HCT116 (cell line): ENCODE measurements at regions not wholly inside any gene's neighbourhood (a gene's known extent, or its start where the extent isn't known, plus 50 kb on each side); places are given as distances from the start of the nearest gene placed in this dataset.

Source experiments
- ATAC-seq: fragments of 200-7000 bp; cut with Tn5 transposase; 2 replicates; pipeline ENCODE4 v1.9.1; 2020; ENCODE audit warnings: mild to moderate bottlenecking, moderate library complexity
- BruUV-seq: library from RNA; stranded (reverse); fragments of 400-500 nt; replicated peaks from 2 replicates; lab custom pipeline; 2021; lab: Mats Ljungman, UMichigan
- CTCF ChIA-PET: fragments of 300-600 bp; sonication (Branson Sonifier 250); formaldehyde crosslinking; loops from one replicate; lab custom pipeline; 2021; ENCODE audit warnings: antibody characterized with exemption; lab: Charles Lee
- POLR2A ChIA-PET: fragments of 300-600, 350-600 bp; sonication (Branson Sonifier 250); formaldehyde crosslinking; loops from one replicate; lab custom pipeline; 2021; ENCODE audit warnings: antibody characterized with exemption; lab: Charles Lee
- RAD21 ChIA-PET, 2 experiments: fragments of 300-600 bp; sonication (Branson Sonifier 250); formaldehyde crosslinking; loops; one replicate each; lab custom pipeline; 2023; ENCODE audit warnings: low total read pairs in 2 of 2; ENCODE audit not compliant: uncharacterized antibody in 2 of 2, unreplicated experiment in 2 of 2, low non-redundant PET in 1 of 2; lab: Charles Lee
- DNase-seq: peaks from one replicate; pipeline ENCODE4 v3.0.0-alpha.2; 2010; ENCODE audit warnings: low read depth, low spot score
- H2AFZ ChIP-seq: fragments of 200-600 bp; shearing (Covaris generic), sonication (generic); 2 replicates; pipeline ENCODE4 v1.6.1; 2017; ENCODE audit warnings: low read depth, mixed run types, mixed read lengths, antibody characterized with exemption, low read length; ENCODE audit not compliant: poor library complexity, severe bottlenecking
- H3K27ac ChIP-seq: 2 replicates; pipeline ENCODE4 v1.5.1; 2012; ENCODE audit warnings: low read depth, low read length
- H3K27me3 ChIP-seq: fragments of 200-600 bp; sonication (generic); 2 replicates; pipeline ENCODE4 v1.6.1; 2016; ENCODE audit warnings: mixed run types, low read length, mixed read lengths; ENCODE audit not compliant: insufficient read depth
- H3K36me3 ChIP-seq, 2 experiments: fragments of 200-500 bp in 1 of 2; fragments of 200-600 bp in 1 of 2; sonication (Bioruptor generic) in 1 of 2; sonication (generic) in 1 of 2; 2 replicates each; pipeline versions ENCODE4 v1.5.1 to v1.6.1; 2014 to 2016; ENCODE audit warnings: low read length in 2 of 2, inconsistent platforms in 1 of 2, mixed read lengths in 1 of 2, mixed run types in 1 of 2; ENCODE audit not compliant: insufficient read depth in 2 of 2, control insufficient read depth in 1 of 2
- H3K4me1 ChIP-seq, 2 experiments: fragments of 200-600 bp in 1 of 2; sonication (generic) in 1 of 2; 2 replicates each; pipeline versions ENCODE4 v1.5.1 to v1.6.1; 2012 to 2017; ENCODE audit warnings: low read length in 2 of 2, inconsistent platforms in 1 of 2, mild to moderate bottlenecking in 1 of 2, mixed read lengths in 1 of 2, mixed run types in 1 of 2, moderate library complexity in 1 of 2; ENCODE audit not compliant: insufficient read depth in 2 of 2, control insufficient read depth in 1 of 2
- H3K4me2 ChIP-seq: fragments of 200-600 bp; sonication (generic); 2 replicates; pipeline ENCODE4 v1.6.1; 2017; ENCODE audit warnings: mixed run types, low read length, mixed read lengths
- H3K4me3 ChIP-seq, 2 experiments: fragments of 200-600 bp in 1 of 2; sonication (generic) in 1 of 2; replicated peaks in 1 of 2; 2 replicates each; pipeline ENCODE4 v1.5.1; 2011 to 2016; ENCODE audit warnings: low read length in 2 of 2, control low read depth in 1 of 2, low read depth in 1 of 2, mild to moderate bottlenecking in 1 of 2, mixed read lengths in 1 of 2, mixed run types in 1 of 2
- H3K79me2 ChIP-seq: fragments of 200-600 bp; sonication (generic); 2 replicates; pipeline ENCODE4 v1.6.1; 2017; ENCODE audit warnings: mild to moderate bottlenecking, mixed run types, low read length, moderate library complexity, mixed read lengths; ENCODE audit not compliant: insufficient read depth
- H3K9ac ChIP-seq: fragments of 200-600 bp; sonication (generic); 2 replicates; pipeline ENCODE4 v1.6.1; 2016; ENCODE audit warnings: low read length, mixed read lengths
- H3K9me2 ChIP-seq: fragments of 200-600 bp; sonication (generic), shearing (Covaris generic); 2 replicates; pipeline ENCODE4 v1.6.1; 2017; ENCODE audit warnings: mixed run types, mild to moderate bottlenecking, moderate library complexity; ENCODE audit not compliant: insufficient read depth
- H3K9me3 ChIP-seq, 2 experiments: fragments of 200-500 bp in 1 of 2; fragments of 200-600 bp in 1 of 2; sonication (Bioruptor generic) in 1 of 2; sonication (generic) in 1 of 2; 2 replicates each; pipeline ENCODE4 v1.6.1; 2014 to 2017; ENCODE audit warnings: low read length in 2 of 2, mixed read lengths in 2 of 2, inconsistent platforms in 1 of 2, low read depth in 1 of 2, mild to moderate bottlenecking in 1 of 2, mixed run types in 1 of 2, moderate library complexity in 1 of 2; ENCODE audit not compliant: control insufficient read depth in 1 of 2, insufficient read depth in 1 of 2
- H4K20me1 ChIP-seq: fragments of 200-600 bp; sonication (generic), shearing (Covaris generic); 2 replicates; pipeline ENCODE4 v1.6.1; 2017; ENCODE audit warnings: mixed run types, mild to moderate bottlenecking, moderate library complexity; ENCODE audit not compliant: insufficient read depth
- CBX3 ChIP-seq: IDR thresholded peaks from 2 replicates; pipeline ENCODE4 v1.6.1; 2012; ENCODE audit warnings: low read depth
- EGR1 ChIP-seq: IDR thresholded peaks from 2 replicates; pipeline ENCODE4 v1.6.1; 2012; ENCODE audit warnings: low read depth
- ELF1 ChIP-seq: IDR thresholded peaks from 2 replicates; pipeline ENCODE4 v1.6.1; 2012; ENCODE audit warnings: low read depth, borderline replicate concordance
- FOSL1 ChIP-seq: IDR thresholded peaks from 2 replicates; pipeline ENCODE4 v1.6.1; 2012; ENCODE audit warnings: low read depth
- JUND ChIP-seq: IDR thresholded peaks from 2 replicates; pipeline ENCODE4 v1.6.1; 2012
- POLR2A ChIP-seq: IDR thresholded peaks from 2 replicates; pipeline ENCODE4 v1.7.0; 2011; ENCODE audit warnings: borderline replicate concordance; ENCODE audit not compliant: insufficient read depth, insufficient read length; ENCODE audit errors: extremely low read depth
- POLR2AphosphoS5 ChIP-seq: IDR thresholded peaks from 2 replicates; pipeline ENCODE4 v1.6.1; 2011; ENCODE audit warnings: mild to moderate bottlenecking, low read depth, low read length, moderate library complexity
- RAD21 ChIP-seq: IDR thresholded peaks from 2 replicates; pipeline ENCODE4 v1.6.1; 2012; ENCODE audit warnings: low read depth, mild to moderate bottlenecking
- SP1 ChIP-seq: IDR thresholded peaks from 2 replicates; pipeline ENCODE4 v1.6.1; 2012; ENCODE audit warnings: low read depth
- intact Hi-C: fragments of 100-400 bp; cut with micrococcal nuclease; formaldehyde crosslinking; loops from 2 replicates; pipeline ENCODE4 v1.10.0; 2022
- TF ChIP-seq, protein P1 (sequence below): IDR thresholded peaks from 2 replicates; pipeline ENCODE4 v1.6.1; 2011; ENCODE audit warnings: mild to moderate bottlenecking, low read length, moderate library complexity; ENCODE audit not compliant: insufficient replicate concordance; ENCODE audit errors: extremely low read depth
- TF ChIP-seq, protein P2 (sequence below): IDR thresholded peaks from 2 replicates; pipeline ENCODE4 v1.6.1; 2012

DNA sequence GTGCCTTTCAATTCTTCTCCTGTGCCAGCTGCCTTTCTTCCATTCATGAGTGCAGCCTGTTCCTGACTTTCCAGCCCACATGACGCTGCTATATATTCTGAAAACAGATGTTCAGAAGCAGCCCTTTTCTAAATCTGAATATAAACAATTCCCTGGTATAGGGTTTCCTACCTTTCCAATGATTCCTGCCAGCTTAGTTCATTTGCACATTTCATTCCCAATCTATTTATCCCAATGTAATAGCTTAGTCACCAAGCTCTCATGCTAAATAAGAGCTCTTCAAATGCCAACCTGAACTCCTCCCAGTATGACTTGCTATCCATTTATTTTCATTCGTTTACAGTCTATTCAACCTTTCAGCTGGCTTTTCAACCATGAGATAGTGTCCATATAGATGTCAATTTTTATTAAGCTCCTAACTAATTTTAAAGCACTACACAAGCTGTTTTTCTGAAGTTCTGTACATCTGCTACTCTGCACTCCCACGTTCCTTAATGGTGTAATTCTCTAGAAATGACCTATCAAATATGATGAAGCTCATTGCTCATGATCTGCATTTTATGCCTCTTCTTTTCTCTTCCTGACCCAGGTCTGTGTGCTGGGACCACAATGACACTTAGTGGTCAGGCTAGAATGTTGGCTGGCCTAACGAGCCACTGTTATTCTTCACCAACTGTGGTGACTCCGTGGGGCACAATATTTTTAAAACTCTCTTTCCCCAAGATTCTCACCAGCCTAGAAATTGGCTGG lies 605.0 kb upstream of the TBL1XR1 start:
- Histone ChIP-seq H3K27me3 (no peaks in the 10 kb centered on the region), H3K27ac (no peak overlapping the region), H3K79me2 (no peaks in the 10 kb centered on the region), H3K9me3 (no peaks in the 10 kb centered on the region), H2AFZ (no peak overlapping the region), H3K4me3 (no peak overlapping the region), H3K36me3 (no peaks in the 10 kb centered on the region), H3K9ac (no peak overlapping the region), H3K9me2 (no peaks in the 10 kb centered on the region), H4K20me1 (no peaks in the 10 kb centered on the region), H3K4me2 (no peak overlapping the region), H3K4me1 (no peaks in the 10 kb centered on the region)
- ChIA-PET CTCF (no interaction called here), POLR2A (no interaction called here), RAD21 (interaction anchor here in 1 of 2 experiments (0.7 kb wide), 1 partner anchor 990 kb away, joined by 3 read pairs; no protein-coding TSS in a partner anchor)
- ATAC-seq (no peak), DNase-seq (no peak)
- intact Hi-C loops = no loop called here
- TF ChIP-seq ELF1 = no peak
- TF ChIP-seq POLR2AphosphoS5 = no peak
- TF ChIP-seq RAD21 = peak; percentile 6; the same call in 1 of the 2 replicates
- no peak for TF ChIP-seq EGR1
- TF ChIP-seq SP1 = no peak
- TF ChIP-seq, protein P1, sequence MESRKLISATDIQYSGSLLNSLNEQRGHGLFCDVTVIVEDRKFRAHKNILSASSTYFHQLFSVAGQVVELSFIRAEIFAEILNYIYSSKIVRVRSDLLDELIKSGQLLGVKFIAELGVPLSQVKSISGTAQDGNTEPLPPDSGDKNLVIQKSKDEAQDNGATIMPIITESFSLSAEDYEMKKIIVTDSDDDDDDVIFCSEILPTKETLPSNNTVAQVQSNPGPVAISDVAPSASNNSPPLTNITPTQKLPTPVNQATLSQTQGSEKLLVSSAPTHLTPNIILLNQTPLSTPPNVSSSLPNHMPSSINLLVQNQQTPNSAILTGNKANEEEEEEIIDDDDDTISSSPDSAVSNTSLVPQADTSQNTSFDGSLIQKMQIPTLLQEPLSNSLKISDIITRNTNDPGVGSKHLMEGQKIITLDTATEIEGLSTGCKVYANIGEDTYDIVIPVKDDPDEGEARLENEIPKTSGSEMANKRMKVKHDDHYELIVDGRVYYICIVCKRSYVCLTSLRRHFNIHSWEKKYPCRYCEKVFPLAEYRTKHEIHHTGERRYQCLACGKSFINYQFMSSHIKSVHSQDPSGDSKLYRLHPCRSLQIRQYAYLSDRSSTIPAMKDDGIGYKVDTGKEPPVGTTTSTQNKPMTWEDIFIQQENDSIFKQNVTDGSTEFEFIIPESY = no peak
- BruUV-seq = no TSS peak

DNA sequence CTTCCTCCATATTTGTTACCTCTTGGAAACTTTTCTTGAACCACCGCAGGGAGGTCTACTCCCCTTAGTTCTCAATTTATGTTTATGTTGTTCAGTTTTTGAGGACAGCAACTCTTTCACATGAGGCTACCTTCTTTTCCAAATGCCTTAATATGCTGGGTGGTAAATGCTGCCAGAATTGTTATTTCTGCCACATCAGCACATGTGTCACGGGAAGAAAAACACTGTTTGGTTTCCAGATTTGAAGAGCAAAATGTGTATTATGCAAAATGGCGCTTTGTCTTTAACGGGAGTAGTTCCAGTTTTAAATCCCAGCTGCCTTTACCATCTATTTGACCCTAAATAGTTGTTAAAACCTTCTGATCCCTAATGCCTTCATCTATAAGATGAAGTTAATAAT lies 606.2 kb upstream of the TBL1XR1 start:
- H3K27ac ChIP-seq = no peak overlapping the region
- no peaks in the 10 kb centered on the region for H3K36me3 ChIP-seq
- H3K9me2 ChIP-seq = no peaks in the 10 kb centered on the region
- H3K79me2 ChIP-seq = no peaks in the 10 kb centered on the region
- no peaks in the 10 kb centered on the region for H4K20me1 ChIP-seq
- ChIA-PET POLR2A (no interaction called here), RAD21 (interaction anchor here in 1 of 2 experiments (0.7 kb wide), 1 partner anchor 41 kb away, joined by 3 read pairs; no protein-coding TSS in a partner anchor), CTCF (no interaction called here)
- TF ChIP-seq CBX3 (no peak), EGR1 (no peak), FOSL1 (no peak), RAD21 (no peak), JUND (no peak), POLR2A (no peak), POLR2AphosphoS5 (no peak)
- TF ChIP-seq, protein P2, sequence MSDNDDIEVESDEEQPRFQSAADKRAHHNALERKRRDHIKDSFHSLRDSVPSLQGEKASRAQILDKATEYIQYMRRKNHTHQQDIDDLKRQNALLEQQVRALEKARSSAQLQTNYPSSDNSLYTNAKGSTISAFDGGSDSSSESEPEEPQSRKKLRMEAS = no peak
- H3K4me3 ChIP-seq = no peak overlapping the region
- no peak overlapping the region for H3K9ac ChIP-seq
- ATAC-seq = no peak
- H3K9me3 ChIP-seq = no peaks in the 10 kb centered on the region
- no peak for DNase-seq
- intact Hi-C loops = no loop called here
- no peaks in the 10 kb centered on the region for H3K4me1 ChIP-seq
- H2AFZ ChIP-seq = no peak overlapping the region
- BruUV-seq = no TSS peak
- H3K4me2 ChIP-seq = no peak overlapping the region
- no peaks in the 10 kb centered on the region for H3K27me3 ChIP-seq
